Iris pigment epithelial cell (primary cell): ENCODE measurements at regions not wholly inside any gene's neighbourhood (a gene's known extent, or its start where the extent isn't known, plus 50 kb on each side); places are given as distances from the start of the nearest gene placed in this dataset.
A peak's percentile ranks its signal among the peaks of the same experiment; 100 is the strongest.
"Not testable (repeated sequence)": the region's sequence is repeated elsewhere in the genome, so short reads cannot be mapped to it uniquely, and the experiment has no call there.

ENCODE experiments used
- DNase-seq: peaks from one replicate; pipeline ENCODE4 v3.0.0-alpha.2; 2011; ENCODE audit warnings: low read depth

DNA sequence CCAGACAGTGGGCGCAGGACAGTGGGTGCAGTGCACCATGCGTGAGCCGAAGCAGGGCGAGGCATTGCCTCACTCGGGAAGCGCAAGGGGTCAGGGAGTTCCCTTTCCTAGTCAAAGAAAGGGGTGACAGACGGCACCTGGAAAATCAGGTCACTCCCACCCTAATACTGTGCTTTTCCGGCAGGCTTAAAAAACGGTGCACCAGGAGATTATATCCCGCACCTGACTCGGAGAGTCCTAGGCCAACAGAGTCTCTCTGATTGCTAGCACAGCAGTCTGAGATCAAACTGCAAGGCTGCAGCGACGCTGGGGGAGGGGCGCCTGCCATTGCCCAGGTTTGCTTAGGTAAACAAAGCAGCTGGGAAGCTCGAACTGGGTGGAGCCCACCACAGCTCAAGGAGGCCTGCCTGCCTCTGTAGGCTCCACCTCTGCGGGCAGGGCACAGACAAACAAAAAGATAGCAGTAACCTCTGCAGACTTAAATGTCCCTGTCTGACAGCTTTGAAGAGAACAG lies 116.4 kb downstream of the CXCL12 start:
- DNase-seq = not testable (repeated sequence)

DNA sequence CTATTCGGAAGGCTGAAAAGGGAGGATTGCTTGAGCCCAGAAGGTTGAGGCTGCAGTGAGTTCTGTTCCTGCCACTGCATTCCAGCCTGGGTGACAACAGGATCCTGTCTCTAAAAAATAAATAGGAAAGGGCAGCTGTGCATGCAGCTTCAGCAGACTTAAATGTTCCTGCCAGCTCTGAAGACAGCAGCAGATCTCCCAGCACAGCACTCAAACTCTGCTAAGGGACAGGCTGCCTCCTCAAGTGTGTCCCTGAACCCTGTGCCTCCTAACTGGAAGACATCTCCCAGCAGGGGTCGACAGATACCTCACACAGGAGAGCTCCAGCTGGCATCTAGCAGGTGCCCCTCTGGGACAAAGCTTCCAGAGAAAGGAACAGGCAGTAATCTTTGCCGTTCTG lies 117.9 kb downstream of the CXCL12 start:
- DNase-seq = no peak

DNA sequence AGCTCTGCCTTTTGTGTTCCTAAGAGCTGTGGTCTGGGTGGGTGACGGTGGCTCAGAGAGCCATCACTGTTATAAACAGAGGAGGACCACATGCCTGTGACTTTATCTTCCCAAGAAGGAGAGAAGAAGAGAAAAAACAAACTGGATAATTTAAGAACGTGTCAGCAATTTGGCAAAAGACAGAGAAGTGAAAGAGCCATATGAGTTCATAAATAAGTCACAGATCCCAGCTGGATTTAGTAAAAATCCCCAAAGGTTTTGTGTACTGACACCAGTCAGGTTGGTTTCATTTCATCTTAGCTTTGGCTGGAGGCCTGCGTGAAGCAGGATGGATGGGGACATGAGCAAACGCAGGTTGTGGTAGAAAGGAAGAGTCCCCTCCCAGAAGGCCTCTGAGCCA lies 120.7 kb downstream of the CXCL12 start:
- no peak for DNase-seq

DNA sequence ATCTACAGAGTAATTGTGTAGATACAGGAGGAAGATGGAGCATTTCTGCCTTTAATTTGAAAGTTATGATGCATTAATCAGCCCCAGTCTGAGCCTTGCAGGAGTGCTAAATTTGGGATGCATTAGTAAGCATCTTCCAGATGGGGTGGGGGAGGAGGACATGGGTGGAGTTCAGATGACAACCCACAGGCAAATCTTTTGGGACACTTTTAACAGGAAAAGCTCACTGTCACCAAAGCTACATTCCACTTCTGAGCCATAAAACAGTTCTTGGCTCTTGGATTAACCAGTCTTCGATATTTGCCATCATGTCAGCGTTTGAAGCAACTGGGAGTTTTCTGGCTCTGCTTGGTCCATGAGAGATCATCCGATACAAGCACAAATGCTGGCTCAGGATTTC lies 121.1 kb downstream of the CXCL12 start:
- no peak for DNase-seq

DNA sequence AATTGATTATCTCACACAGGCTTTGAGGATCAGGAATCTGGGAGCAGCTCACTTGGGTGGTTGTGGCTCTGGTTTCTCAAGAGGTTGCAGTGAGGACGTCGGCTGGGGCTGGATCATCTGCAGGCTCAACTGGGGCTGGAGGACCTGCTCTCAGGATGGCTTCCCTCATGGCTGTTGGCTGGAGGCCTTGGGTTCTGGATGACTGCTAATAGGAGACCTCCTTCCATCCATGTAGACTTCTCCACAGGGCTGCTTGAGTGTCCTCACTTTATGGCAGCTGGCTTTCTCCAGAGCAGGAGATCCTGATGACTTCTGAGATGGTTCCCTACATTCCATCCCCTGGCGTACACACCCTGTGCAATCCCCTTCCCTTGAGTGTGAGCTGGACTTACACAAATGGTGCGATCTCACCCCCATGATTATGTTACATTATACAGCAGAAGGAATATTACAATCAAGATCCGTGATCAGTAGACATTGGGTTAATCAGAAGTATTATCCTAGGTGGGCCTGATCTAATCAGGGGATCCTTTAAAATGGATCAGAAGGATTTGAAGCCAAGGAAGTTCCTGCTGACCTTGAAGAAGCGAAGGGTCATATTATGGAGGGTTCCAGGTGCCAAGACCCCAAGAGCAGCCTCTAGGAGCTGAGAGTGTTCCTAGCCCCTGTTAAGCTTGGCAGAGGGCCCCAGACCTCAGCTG lies 122.2 kb downstream of the CXCL12 start:
- no peak for DNase-seq

DNA sequence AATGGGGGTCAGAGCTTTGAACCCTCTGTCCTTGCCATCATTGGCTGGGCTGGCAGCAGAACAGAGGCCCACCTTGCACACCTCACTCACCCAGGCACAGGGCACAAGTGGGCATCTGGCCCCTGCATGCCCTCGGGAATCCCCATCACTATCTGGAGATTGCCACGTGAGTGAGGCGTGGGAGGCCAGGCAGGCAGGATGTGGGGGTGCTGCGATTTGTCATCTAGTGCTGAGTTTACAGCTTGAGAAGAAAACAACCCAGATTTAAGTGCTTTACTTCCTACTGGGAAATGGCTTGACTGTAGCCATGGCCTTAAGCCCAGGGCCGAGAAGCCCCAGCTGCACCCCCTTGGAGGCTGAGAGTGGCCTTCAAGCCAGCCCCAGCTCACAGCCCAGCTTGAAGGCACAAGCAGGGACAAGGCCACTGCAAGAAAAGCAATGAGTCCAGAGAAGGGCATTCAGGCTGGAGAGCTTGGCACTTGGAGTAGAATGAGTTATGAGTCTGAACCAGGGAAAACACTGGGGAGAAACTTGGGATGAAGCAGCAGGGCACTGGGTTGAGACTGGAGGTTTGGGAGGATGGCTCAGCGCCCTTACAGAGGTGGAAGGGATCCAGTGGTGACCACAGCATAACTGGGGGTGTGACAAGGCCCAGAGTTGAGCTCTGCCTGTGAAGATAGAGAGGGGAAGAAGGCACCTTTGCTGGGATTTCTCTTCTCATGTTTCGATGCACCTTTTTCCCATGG lies 123.0 kb downstream of the CXCL12 start:
- DNase-seq = peak; percentile 6

DNA sequence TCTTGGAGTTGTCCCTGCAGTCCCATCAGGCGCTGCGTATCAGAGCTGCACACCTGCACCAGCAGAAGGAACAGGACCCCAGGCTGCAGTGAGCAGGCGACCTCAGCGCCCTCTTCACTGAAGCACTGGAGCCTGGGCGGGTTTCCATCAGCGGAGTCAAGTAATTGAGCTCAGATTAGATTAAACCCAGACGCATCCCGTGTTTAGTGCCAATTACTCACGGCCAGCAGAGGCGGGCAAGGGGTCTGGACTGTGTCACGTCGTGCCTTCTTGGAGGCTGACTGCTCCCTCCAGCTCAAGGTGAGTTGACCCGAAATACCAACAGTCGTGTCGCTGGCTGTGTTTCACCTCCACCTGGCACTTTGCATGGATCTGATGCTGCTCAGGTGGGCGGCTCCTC lies 123.6 kb downstream of the CXCL12 start:
- no peak for DNase-seq

DNA sequence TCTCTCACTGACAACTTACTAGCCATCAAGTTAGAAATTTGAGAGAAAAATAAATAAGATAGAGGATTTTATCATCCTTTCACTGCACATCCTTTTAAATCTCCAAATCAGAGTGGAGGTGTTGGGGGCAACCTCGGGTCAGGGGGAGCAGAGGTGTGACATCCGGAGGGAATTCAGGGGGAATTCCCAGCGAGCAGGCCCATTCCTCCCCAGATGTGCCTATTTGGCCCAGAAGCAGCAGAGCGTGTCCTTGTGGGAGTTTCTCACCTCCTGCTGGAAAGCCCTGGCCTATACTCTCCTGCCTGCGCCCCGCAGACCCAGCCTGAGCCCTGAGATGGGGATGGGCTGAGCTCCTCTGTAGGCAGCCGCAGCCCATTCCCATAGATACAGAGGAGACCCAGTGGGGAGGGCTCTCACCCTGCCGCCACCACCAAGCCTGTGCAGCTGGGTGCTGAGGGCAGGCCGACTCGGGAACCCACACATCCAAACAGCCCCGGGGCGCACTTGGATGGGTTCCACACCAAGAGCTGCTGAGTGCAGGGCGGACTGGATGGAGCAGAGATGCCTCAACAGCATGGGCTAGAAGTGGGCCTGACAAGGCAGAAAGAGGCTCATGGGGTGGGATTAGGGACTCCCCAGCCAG lies 124.5 kb downstream of the CXCL12 start:
- no peak for DNase-seq

DNA sequence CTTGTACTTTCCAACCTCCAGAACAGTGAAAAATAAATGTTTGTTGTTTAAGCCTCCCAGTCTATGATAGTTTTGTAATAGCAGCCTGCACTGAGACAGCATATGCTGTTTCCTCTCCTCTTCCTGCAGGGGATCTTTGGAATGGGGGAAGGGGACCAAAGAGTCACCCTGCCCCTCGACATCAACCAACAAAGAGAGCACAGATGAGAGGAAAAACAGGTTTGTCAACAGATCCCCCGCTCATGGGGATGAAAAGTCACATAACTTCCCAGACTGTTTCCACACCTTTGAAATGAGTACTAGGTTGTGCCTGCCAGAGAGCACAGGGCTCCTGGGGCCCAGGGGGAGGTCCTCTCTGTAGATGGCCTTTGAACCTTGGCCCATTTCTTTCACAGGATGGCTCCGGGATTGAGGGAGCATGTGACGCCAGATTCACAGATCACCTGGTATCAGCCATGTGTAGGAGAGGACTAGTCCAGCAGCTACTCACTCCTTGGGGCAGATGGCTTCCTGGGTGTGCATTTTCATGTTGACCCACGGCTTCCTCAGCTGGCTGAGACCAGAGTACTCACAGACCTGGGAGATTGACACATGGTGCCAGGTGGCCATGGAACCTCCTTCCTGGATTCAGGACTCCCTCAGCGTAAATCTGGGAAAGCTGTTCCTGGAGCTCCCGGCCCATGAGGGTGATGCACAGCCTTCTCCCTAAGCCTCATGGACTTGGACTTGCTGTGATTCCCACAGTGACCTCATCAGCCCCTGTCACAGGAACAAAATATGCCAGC lies 125.6 kb downstream of the CXCL12 start:
- DNase-seq = no peak

DNA sequence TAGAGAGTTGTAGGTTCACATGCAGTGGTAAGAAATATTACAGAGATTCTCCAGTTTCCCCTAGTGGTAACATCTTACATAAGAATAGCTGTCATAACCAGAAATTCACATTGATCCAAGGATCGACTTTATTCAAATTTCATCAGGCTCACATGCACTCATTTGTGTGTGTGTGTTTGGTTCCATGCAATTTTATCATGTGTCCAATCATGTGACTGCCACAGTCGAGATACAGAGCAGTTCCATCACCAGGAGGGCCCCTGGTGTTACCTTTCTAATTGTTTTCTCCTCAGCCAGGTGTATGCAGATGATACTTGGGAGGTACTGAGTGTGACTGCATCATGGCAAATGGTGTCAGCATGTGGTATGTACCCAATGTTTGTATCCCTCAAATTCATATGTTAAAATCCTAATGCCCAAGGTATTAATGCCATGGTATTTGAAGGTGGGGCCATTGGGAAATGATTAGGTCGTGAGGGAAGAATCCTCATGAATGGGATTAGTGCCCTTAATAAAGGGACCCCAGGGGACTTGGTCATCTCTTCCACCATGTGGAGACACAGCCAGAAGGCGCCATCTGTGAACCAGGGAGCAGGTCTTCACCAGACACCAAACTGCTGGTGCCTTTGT lies 126.3 kb downstream of the CXCL12 start:
- no peak for DNase-seq

DNA sequence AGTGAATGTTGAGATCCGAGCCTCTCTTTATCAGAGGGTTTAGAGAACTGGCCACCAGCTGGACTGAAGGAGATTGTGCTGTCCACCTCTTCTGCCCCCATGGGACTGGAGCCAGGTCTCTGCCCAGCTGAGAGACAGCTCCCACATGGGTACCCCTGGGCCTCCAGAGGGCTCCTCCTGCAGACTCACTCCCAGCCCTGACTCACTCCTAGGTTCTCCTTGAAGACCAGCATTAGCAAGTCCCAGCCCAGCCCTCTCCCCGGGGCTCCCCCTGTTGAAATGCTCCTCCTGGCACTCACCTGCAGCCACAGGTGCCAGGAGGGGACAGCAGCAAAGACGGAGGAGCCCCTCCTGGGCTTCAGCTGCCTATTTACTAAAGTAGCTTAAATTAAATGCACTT lies 126.9 kb downstream of the CXCL12 start:
- DNase-seq = no peak

DNA sequence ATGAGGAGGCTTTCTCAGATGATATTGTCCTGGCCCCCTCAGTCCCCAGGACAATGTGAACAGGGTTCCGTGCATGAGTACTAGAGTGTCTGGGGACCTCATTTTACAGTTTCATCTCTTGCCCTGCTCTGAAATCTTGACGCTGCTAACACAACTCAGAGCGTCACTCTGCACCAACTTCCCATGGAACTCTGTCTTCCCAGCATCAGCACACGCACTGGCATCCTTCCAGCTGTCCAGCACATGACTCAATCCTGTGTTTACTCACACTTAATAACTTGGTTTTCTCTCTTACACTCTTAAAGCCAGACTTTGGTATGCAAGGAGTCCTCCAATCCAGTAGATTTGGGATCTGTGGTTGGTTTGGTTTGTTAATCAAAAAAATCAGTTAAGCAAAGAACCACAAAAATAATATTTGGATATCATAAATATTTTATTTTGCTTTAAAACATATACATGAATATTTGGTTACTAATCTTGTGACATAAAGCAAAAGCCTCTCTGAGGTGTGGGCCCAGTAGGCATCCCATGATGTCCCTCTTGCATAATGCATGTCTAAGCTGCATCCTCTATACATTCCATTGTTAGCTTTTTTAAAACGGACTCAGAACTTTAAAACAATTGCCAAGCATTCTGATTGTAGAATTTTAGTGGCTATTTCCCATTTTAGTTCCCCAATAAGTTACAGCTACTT lies 131.0 kb downstream of the CXCL12 start:
- DNase-seq = peak; percentile 69

DNA sequence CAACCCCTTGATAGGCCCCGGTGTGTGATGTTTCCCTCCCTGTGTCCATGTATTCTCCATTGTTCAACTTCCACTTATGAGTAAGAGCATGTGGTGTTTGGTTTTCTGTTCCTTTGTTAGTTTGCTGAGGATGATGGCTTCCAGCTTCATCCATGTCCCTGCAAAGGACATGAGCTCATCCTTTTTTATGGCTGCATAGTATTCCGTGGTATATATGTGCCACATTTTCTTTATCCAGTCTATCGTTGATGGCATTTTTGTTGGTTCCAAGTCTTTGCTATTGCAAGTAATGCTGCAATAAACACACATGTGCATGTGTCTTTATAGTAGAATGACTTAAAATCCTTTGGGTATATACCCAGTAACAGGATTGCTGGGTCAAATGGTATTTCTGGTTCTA lies 132.3 kb downstream of the CXCL12 start:
- not testable (repeated sequence) for DNase-seq

DNA sequence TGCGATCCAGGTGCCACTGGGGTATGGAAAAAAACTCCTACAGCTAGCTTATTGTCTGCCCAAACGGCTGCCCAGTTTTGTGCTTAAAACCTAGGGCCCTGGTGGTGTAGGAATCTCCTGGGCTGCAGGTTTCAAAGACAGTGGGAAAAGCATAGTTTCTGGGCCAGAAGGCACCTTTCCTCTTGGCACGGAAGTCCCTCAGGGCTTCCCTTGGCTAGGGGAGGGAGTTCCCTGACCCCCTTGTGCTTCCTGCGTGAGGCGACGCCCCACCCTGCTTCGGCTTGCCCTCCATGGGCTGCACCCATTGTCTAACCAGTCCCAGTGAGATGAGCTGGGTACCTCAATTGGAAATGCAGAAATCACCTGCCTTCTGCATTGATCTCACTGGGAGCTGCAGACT lies 135.0 kb downstream of the CXCL12 start:
- DNase-seq = not testable (repeated sequence)

DNA sequence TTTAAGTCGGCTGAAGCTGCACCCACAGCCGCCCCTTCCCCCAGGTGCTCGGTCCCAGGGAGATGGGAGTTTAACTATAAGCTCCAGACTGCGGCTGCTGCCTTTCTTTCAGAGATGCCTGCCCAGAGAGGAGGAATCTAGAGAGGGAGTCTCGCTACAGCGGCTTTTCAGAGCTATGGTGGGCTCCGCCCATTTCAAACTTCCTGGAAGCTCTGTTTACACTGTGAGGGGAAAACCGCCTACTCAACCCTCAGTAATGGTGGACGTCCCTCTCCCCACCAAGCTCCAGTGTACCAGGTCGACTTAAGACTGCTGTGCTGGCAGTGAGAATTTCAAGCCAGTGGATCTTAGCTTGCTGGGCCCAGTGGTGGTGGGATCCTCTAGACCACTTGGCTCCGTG lies 135.4 kb downstream of the CXCL12 start:
- no peak for DNase-seq

DNA sequence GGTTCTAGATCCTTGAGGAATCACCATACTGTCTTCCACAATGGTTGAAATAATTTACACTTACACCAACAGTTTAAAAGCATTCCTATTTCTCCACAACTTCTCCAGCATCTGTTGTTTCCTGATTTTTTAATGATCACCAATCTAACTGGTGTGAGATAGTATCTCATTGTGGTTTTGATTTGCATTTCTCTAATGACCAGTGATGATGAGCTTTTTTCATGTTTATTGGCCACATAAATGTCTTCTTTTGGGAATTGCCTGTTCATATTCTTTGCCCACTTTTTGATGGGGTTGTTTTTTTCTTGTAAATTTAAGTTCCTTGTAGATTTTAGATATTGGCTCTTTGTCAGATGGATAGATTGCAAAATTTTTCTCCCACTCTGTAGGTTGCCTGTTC lies 138.2 kb downstream of the CXCL12 start:
- not testable (repeated sequence) for DNase-seq

DNA sequence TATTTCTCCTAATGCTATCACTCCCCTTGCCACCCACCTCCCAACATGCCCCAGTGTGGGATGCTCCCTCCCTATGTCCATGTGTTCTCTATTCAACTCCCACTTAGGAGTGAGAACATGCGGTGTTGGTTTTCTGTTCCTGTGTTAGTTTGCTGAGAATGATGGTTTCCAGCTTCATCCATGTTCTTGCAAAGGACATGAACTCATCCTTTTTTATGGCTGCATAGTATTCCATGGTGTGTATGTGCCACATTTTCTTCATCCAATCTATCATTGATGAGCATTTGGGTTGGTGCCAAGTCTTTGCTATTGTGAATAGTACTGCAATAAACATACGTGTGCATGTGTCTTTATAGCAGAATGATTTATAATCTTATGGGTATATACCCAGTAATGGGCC lies 138.6 kb downstream of the CXCL12 start:
- DNase-seq = not testable (repeated sequence)

DNA sequence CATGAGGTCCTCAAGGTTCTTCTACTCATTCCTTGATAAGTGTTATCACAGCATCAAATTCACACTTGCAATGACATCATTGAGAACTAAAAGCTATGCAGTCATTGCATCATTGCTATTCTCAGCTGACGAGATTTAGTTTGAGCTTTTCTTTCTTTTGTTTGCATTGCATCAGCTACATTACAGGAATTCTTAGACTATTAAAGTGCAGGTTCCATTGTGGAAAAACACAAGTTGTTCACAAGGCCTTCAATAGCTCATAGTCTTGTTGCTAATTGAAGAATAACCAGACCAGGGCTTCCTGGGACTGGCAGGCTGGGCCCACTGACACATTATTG lies 139.3 kb downstream of the CXCL12 start:
- DNase-seq = peak; percentile 8

DNA sequence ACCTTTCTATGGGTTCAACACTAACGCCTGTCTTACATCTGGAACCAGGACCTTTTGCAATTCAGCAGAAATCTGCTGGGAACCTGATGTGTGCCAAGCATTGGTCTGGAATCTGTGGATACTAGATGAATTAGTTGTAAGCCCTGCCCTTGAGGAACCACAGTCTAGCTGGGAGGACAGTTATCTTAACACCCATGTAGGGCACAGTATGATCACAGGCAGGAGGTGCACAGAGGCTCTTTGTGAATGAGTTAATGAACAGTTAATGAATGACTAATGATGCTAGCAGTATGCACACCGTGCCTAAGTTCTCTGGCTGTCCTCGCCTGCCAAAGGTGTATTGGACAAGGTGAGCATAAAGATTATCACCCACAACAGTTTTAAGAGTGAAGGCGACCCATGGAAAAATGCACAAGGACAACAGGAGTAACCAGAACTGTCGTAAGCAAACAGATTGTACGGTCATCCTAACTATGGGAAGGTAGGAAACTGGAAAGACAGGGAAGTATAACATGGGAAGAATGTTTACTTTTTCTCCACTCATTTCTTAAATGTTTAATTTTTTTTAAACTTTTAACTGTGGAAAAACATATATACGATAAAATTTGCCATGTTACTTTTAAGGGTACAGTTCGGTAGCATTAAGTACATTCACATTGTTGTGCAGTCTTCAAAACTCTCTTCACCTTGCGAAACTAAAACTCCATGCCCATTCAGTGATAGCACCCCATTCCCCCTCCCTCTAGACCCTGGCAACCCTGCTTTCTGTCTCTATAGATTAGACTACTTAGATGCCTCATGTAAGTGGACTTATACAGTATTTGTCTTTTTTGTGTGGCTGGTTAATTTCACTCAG lies 139.9 kb downstream of the CXCL12 start:
- no peak for DNase-seq

DNA sequence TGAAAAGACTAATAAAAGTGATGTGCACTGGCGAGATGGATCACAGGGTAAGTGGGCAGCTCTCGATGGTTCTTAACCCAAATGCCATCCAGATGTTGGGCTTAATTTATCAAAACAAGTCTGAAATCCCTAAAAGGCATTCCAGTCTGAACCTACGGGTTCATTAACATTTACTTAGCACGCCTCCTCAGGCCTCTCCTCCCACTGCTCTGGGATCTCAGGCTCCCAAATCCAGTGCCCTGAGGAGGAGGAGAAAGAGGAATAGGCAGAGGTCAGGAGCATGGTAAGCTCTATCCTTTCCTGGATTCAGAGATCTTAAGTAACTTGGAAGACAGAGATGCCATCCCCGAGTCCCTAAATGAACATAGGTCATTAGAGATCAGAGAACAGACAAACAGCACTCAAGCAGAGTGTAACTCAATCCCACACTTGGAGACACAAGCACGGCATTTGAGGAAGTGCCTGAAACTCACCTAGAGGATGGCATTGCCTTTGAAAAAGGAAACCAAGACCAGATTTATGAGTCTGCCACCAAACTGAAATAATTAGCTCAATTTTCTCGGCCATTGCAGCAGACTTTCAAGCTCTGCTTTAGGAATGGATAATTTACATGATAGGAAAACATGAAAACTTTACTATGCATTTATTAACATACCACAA lies 140.9 kb downstream of the CXCL12 start:
- no peak for DNase-seq
